ENCODE measurements at regions not wholly inside any gene's neighbourhood (a gene's known extent, or its start where the extent isn't known, plus 50 kb on each side); places are given as distances from the start of the nearest gene placed in this dataset.

DNA sequence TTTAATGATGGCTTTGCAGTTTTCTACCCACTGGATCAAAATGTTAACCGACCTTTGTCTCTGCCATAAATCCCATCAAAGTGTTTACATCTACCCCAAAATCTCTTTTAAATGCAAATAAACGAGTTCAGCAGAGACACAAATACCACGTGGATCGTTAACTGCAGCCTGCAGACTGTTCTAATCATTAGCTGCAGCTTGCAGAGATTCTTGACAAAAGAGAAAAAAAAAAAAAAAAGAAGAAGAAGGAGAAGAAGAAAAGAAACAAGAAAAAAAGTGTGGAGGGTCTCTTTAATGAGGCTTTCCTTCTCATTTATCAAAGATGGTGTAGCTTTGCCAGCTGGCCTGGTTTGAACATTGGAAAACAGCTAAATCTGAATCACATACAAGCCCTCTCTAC, 275.7 kb downstream of the NEDD1 start:
- DNase-seq = no peak

DNA sequence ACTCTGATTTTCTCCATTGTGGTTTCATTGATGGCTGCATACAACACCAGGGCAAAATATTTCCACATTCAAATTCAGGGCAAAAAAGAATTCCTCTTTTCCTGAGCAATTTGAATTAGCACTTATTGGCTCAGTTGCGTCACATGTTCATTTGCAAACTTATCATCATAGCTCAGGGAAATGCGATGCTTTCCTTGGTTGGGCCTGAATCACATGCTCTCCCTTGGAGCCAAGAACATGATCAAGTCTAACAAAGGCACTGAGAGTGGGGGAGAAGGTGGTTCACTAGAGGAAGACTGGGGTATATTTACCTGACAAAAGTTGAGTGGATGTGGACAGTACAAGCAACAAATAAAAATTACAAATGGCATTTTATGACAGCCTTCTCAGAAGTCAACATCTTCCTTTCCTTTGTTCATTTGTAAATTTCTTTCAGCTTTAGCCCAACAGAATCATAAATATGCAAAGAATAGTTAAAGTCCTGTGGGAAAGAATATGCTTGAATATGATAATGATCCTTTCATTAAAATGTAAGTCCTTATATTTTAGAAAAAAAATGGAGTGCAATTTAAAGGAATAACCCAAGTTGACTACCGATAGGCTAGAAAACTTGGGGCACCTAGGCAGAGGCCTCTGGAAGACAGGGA, 277.2 kb downstream of the NEDD1 start:
- no peak for DNase-seq

DNA sequence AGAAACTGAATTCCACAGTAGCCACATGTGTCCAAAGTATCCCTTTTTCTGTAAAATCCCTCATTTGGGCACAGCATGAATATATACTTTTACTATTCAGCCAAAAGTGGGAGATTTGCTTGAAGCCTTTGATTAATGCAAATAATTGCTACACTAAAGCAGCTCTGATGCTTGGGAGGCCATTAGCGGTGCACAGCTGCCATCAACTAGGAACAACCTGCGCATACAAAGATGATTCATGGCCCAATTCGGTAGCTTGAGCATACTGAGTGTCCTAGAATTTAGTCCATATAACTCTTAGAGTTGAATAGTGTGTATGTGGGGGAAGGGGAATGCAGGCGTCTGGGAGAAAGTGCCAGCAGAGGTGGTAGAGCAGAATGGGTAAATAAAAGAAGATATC, 277.0 kb upstream of the RMST start:
- no peak for DNase-seq

DNA sequence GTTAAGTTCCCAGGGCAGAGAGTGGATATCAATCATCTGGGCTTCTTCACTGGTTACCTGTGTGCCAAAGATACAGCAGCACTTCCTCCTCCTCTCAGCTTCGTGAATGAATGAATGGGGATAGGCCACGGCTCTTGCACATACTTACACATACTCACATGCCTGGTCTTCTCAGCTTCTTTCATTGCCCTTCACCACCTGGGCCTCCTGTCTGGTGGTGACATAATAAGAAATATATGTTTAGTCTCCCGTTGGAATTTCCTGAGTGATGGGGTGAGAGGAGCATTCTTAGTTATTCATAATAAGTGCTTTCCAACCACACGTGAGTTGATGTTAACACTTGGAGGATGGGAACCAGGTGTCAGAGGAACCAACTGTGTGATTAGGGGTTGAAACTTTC, 268.1 kb upstream of the RMST start:
- DNase-seq = no peak

DNA sequence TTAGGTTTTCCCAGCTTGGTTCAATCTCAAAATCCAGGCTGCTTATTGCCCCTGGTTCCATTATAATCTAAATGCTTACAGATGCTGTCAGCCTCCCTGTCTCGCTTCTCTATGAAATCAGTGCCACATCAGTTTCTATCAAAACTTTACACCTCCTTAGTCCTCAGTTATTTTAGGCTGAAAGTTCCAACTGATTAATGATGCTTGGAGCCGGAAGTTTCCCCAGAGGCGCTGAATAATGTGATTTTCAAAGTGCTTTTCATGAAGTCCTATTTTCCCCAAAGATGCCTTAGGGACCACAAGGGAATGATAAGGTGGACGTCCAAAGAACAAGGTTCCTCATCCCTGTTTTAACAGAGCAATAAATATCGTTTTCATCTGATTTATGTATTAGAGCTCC, 262.4 kb upstream of the RMST start:
- no peak for DNase-seq

DNA sequence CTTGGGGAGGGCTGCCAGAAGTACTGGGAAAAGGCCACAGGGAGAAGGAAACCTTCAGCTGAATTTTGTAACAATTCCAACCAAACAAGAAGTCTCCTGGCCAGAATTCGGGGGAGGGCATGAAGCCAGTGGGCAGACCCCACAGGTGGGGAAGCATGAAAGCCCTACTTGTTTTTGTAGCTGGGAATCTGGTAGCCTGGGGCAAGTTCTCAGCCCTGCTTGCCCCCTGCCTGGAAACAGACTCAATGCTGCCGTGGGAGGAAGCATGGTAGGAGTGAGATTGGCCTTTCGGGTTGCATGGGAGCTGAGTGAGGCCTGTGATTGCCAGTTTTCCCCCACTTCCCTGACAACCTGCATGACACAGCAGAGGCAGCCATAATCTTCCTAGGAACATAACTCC, 259.2 kb upstream of the RMST start:
- no peak for DNase-seq

DNA sequence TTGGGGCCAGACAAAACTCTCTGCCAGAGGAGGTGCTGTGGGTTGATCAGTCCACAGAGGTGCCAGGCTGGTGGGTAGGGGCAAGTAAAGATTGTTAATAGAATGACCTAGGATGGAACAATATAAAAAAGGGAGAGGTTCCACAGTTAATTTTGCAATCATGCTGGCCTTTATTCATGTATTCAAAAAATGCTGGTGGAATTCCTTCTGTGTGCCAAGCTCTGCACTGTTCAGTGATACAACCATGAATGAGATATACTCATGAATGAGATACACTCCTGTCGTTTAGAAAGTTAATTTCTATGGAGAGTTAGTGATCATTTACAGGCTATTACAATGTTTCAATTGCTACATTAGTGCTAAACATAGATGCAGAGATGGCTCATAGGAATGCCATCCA, 252.6 kb upstream of the RMST start:
- no peak for DNase-seq

DNA sequence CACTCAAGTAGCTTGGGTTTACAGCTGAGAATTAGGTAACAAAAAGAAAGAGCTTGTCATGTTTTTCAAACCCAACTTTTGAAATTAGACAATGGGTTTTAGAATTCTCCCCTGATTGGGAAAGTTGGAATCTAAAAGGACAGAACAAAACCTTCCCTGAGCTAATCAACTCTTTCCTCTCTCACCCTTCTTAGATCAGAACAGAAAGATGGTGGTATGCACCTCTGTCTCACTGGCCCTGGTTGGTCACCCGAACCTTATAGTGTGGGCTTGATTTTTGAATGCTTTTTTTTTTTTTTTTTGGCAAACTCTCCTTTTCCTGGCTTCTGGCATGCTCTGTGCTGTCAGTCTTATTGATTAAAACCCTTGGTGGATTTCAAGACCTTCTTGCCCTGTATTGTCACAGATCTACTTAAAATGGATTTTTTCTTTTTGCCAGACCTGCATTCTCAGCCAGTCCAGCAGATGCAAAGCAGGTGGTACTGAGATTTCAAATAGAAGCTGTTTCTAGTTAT, 251.1 kb upstream of the RMST start:
- no peak for DNase-seq

DNA sequence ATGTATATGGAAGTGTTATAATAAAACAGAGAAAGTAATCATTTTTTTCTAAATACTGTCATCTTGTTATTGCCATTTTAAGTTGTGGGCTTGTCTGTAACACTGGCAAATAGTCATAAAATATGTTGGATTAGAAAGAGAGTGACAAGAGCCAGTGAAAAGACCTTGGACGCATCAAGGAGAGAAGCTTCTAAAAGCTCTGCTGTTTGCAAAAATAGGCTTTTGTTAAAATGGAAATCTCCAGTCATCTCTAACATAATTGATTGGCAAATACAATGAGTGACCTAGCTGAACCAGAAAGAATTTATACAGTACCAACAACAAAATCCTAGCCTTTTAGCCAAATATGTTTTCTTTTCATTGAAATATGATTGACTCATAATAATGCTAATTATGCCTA, 245.8 kb upstream of the RMST start:
- DNase-seq = no peak

DNA sequence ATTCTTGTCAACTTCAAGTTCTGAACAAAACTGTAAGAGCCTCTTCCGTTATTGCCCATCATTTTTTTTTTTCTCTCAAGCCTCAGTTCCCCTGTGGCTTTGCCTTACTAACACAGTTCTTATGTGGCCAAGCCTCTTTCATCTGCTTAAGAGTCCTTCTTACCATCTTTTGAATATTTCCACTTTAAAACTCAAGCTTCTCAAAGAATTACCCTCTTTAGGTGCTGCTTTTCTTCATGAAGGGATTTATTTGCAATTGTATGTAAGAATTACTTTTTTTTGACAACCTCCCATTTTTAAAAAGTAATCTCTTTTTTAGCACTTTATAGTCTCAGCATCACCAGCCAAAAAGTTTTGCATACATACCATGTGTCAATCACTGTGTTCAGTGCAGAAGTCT, 240.2 kb upstream of the RMST start:
- no peak for DNase-seq

DNA sequence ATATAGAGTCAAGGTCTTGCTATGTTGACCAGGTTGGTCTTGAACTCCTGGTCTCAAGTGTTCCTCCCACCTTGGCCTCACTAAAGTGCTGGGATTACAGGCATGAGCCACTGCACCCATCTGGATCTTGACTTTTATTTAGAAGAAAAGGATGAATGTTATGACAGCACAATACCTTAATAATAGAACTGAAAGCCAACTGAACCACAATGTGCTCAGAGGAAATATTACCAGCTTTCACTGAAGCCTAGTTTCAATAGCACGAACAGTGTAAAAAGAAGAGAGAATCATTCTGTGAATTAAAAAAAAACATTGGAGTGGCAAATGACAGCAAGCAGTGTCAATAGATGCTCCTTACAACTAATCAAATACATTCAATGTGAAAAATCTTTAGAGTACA, 239.2 kb upstream of the RMST start:
- DNase-seq = no peak

DNA sequence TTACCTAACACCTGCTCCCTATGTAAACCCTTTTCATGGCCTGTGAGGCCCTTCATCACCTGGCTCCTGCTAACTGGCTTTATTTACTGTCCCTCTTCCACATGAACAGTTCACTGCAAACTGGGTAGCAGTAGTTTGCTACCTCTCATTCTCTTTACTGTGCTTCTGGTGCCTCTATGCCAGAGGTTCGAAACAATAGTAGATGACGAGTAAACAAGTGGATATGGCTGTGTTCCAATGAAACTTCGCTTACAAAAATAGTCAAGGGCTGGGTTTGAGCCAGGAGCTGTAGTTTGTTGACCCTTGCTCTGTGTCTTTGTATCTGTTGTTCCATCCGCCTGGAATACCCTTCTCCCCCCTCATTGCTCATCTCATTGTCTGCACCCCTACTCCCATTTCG, 233.6 kb upstream of the RMST start:
- DNase-seq = no peak

DNA sequence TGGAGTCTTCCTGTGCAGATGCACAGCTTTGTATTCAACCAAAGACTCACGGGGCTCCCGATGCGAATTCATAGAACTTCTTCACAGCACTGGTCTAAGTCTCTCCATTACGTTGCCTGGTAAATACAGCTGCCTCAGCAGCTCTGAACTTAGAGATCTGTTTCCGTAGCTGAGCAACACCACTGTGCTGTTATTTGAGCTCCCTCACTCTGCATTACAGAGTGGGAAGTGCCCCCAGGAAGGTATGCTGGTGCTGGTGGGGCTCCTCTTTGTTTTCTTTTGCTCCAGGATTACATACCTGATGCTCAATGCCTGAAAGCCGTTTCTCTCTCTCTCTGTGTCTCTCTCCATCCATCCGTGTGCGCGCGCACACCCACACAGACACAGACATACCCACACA, 227.5 kb upstream of the RMST start:
- no peak for DNase-seq

DNA sequence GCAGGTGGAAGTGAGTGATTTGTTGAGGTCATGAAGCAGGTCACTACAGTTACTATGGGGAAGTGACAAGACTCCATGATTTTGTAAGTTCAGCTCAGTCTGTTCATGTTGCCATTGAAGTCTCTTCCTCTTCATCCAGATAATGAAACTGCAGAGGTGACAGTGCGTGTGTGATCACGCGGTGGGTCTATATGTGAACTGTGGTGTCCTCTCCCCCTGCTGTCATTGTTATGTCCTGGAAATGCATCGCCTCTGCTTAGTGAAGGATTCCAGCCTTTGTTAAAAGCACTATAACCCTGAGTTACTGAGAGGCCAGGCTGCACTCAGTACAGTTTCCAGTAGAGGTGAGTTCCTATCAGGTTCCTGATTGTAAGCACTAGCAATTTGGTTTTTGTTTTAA, 216.2 kb upstream of the RMST start:
- no peak for DNase-seq

DNA sequence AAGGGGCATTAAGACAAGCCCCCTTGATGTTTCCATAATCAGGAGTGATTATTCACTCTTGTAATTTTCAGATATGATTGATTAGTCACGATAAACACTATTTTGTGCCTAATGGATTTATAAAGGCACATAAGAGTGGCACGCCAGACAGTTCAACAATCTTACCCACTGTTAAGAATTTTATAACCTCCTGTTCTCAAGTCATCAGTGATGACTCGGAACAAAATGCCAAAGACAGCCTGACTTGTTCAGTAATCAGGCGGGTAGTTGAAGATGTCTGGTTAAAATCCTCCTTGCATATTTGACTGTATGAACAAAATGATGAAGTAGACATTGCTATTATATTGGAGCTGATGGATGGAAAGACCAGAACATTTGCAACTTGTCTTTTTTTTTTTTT, 212.1 kb upstream of the RMST start:
- no peak for DNase-seq

DNA sequence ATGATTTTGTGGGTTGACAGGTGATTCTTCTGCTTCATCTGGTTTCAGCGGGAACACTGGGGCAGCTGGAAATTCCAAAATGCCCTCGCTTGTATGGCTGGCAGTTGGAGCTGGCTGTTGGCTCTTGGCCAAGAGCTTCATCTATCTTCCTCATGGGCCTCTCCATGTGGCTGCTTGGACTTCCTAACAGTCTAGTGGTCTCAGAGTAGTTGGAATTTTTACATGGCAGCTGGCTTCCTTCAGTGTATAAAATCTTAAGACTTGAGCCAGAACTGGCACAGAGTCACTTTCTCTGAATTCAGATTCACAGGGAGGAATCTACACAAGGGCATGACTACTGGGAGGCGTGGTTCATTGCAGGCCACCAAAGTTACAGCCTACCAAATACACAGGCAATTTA, 204.9 kb upstream of the RMST start:
- peak; percentile 35 for DNase-seq

DNA sequence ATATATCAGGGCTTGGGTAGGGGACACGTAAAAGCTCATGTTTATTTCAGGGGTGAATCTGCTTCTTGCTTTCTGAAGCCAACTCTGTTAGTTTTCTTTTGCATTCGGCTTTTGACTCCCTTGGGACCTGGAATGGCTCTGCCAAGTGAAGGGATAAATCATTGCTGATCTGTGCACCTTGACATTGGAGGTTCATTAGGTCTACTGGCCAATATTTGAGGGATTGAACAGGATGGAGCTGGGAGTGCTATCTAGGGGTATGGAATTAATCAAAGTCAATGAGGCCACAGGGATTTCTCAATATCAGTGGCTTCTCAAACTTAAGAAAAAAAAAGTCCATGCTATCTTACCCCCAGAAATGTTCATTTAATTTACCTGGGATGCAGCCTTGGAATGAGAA, 203.5 kb upstream of the RMST start:
- no peak for DNase-seq

DNA sequence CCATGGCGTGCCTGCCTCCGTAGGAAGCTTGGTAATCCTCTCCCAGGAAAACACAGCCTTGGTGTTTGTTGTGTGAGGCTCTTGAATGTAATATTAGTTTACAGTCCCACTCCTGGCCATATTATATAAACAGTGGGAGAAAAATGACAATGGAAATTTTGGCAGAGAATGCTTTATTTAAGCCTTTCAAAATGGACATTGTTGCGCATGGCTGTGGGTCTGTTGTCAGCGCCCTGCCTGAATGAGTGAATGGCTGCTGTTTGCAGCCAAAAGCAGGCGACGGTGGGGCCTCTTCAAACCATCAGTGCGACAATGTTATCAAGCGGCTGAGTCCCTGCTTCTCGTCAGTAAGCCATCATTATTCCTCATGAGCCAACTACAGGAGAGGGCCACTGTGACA, 201.8 kb upstream of the RMST start:
- DNase-seq = no peak

DNA sequence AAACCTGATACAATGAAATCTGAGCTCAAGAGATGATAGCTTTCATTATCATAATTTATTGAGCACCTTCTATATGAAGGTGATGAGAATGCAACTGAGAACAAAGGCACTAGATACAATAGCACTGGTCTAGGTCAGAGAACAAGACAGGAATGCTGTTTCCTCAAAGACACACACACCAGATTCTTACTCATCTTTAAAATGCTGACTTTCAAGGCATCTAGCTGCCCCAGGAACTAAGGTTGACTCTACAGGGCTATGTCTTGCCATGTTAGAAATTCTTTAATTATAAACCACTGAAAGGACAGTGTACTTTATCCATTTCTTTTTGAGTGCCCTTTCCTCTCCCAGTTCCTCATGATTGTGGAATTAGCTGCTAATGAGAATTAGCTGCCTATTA, 195.4 kb upstream of the RMST start:
- DNase-seq = no peak

DNA sequence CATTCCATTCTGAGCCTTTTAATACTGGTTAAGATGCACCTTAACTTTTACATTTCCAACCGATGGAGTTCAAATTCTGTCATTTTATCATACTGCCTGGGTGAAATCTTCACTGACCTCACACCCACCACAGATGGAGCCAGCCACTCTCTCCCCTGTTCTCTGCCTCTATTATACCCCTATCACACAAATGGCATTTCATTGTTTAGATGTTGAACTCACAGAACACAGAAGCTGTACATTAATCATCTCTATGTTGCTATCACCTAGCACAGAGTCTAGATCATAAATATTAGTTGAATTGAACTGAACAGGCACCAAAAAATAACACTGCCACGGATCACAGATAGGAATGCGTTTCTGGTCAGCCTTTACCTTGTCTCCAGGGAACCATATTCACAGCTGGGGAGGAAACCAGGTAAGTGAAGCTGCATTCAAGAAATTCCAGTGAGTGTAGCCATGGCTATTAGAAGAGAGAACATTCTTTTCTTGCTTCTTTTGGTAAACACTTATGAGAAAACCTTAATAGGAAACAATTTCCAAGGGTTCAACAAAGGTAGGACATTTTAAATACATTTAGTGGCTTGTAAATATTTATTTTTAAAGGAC, 194.9 kb upstream of the RMST start:
- DNase-seq = no peak

DNA sequence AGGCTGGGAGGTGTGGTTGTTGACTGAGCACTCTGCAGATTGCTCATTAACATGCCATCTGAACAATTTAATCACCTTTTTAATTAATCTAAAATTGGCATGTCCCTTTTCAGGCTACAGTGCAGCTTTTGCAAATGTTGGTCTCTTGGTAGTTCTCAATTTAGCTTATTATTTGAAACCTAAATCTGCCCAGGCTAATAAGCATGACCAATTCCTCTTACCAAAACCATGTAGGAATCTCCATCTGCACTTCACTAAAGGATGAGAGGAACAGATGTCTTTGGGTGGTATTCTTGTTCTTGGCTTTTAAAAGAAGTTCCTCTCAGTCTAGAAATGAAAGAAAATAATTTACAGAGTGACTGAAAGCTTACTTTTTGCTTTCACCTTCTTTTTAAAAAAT, 190.1 kb upstream of the RMST start:
- DNase-seq = no peak

DNA sequence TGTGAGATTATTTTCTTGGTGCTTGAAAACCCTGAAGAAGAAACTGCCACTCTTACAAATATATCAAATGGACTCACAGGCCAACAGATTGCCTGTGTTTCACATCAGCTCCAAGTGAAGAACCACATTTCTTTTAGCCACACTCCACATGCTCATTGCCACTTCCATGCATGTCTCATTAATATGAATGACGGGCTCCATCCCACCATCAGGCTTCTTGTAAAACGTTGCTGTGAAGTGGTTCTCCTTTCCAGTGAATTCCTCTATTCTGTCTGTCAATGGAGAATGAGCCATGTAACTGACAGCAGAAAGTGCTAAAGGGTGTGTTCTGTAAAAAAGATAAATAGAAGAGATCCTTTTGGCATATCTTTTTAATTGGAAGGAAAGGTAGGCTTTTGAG, 188.2 kb upstream of the RMST start:
- DNase-seq = no peak

DNA sequence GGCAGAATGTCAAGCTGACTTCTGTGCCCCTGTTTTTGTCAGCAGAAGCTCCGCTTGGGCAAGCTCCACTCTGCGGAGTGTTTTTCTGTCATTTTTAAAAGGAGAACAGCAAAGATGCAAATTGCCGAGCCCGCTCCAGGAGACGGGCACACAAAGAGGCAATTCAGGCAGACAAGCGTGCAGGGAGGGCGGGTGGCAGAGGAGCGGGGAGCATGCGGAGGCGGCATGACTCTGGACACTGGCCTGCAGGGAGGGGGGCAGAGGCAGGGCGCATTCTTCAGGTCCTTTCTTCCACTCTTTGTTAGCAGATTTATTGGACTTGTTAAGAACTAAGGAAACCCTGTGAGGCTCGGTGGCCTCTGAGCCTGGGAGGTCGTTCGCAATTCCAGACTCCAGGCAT, 187.3 kb upstream of the RMST start:
- DNase-seq = no peak

DNA sequence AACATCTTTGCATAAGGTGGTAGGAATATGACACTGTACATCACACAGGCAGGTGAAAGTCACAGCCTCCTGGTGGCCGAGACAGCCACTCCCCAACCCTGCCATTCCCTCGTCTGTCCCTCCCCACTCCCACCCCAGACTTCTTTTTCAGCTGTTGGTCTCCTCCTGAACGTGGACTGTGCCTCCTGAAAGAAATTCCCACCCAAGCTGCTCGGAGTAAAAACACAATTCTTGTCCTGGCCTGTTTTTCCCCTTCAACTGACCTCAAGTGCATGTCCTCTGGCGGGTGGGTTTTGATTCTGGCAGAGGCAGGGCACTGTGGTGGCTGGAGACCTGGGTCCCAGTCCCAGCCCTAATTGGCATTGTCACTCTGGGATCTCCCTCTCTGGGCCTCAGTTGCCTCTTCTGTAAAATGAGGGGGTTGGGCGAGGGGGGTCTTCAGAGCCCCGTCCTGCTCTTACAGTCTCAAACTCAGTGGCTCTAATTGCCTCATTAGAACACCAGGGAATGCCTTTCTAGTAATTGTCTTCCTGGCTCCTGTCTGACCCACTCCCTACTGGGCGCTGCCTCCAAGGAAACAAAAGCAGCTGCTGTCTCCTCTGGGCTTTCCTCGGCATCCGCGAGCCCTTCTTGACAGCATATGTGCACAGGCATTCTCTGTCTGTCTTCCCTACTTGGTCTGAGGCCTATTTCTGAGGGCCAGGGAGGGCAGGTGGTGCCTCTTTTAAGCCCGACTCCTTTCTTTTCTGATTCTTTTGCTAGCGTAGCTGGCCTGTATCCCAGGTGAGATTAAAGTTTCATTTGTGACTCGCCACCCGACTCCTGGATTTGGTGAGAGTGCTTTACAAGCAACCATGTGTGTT, 186.6 kb upstream of the RMST start:
- DNase-seq = no peak

All from left hindlimb (tissue), 1 donor.